IPS DF 4.7 (cell line): ENCODE measurements at regions not wholly inside any gene's neighbourhood (a gene's known extent, or its start where the extent isn't known, plus 50 kb on each side); places are given as distances from the start of the nearest gene placed in this dataset.

Source experiments
- DNase-seq: peaks from one replicate; pipeline ENCODE4 v3.0.0-alpha.2; 2013; ENCODE audit warnings: low spot score; ENCODE audit errors: extremely low read depth

DNA sequence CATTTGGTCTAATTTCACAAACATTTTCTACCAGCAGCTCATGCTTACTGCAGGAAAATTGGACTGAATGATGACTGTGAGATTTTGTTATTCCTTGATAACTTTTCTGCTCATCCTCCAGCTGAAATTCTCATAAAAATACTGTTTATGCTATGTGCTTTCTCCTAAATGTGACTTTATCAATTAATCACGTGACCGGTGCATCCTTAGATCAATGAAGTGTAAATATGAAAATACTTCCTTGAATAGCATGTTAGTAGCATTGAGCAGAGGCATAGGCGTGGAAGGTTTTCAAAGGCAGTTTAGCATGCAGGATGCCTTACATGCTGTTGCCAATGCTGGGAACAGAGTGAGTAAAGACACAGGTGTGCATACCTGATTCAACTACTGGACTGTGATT lies 1002.5 kb downstream of the CBLN2 start:
- DNase-seq, result no peak

DNA sequence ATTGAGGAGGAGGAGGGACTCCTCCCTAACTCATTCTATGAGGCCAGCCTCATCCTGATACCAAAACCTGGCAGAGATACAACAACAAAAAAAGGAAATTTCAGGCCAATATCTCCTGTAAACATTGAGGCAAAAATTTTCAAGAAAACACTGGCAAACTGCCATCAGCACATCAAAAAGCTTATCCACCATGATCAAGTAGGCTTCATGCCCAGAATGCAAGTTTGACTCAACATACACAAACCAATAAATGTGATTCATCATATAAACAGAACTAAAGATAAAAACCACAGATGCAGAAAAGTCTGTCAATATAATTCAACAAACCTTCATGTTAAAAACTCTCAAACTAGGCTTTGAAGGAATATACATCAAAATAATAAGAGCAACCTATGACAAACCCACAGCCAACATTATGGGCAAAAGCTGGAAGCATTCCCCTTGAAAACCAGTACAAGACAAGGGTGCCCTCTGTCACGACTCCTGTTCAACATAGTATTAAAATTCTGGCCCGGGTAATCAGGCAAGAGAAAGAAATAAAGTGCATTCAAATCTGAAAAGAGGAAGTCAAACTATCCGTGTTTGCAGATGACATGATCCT lies 1014.3 kb downstream of the CBLN2 start:
- no peak for DNase-seq

DNA sequence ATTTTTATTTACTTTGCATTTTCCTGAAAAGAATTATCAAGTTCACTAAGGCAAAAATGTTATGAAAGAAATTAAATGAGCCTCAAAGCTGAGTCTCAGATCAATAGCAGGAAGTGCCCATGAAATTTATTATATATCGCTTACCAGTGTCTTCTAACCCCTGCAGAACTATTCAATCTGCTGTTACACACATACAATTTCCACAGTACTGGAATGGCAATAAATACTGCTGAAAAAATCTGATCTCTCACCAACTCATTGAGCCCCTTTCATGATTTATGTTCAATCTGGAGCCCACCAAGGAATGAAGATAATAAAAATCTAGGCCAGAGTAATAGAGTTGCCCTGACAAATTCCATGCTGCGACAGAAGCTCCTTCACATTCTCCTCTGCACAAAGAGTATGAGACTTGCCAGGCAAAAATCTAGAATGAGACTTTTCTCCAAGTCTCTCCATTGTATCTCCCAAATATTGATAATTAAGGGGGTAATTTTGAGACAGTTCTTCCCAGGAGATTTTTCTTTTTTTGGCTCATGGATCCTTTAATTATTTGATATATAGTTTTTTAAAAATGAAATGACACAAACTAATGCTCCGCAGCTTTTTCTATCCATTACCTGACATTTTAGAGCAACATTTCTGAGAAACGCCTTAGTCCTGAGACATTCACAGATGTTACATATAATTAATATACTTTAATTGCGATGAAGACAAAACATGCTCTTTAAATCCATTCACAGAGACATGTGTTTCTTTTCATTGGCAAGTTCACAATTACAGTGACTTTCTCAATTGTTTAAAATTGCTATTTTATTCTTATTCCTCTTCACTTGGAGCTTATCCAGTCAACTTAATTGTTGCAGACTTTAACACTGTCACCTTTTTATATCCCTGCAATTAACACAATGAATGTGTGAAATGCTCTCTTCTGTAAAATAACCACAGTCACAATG lies 1020.4 kb downstream of the CBLN2 start:
- no peak for DNase-seq

DNA sequence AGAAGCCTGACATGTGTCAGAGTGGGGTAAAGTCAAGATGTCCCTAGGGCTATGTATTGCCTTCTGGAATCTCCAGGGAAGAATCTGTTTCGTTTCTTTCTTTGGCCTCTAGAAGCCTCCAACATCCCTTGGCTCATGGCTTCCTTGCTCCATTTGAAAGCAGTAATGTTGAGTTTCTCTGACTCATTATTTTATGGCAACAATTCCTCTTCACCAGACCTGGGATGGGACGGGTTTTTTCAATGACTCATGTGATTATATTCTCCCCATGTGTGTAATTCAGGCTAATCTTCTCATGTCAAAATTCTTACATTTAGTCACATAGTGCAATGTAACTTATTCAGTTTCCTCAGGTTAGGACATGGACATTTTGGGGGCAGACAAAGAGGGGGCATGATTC lies 1038.6 kb downstream of the CBLN2 start:
- no peak for DNase-seq

DNA sequence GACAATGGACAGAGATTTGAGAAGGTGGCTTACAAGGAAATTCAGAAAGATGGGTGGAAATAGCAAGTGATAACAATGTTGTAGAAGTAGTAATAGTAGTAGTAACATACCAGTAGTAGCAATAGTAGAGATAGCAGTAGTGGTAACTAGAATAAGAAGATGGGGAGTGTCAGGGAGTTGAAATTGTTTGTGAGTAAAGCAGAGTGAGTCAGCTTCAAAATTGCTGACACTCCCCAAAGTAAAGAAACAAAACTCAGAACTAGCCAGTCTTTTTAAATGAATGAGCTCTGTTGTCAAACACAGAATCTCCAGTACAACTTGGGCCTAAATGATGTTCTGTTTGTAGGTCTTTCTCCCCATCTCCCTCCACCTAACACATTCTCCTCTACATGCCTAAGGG lies 1040.9 kb downstream of the CBLN2 start:
- DNase-seq, result no peak

DNA sequence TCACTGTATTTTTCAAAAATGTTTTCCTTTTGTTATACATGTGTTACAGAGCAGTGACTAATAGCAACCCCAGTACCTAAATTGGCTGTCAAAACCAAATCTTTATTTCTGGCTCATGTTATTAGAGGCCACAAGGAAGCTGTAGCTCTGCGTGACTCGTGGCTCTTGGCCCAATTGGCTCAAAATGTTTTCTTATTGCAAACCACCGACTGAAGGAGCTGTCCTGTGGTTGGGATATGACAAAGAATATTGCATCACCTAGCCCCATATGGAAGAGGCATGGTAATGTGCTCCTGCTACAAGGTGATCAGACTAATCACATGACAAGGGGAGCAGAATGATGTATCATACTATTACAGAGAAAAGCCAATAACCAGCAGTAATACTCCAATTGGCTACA lies 1058.5 kb downstream of the CBLN2 start:
- DNase-seq, result no peak

DNA sequence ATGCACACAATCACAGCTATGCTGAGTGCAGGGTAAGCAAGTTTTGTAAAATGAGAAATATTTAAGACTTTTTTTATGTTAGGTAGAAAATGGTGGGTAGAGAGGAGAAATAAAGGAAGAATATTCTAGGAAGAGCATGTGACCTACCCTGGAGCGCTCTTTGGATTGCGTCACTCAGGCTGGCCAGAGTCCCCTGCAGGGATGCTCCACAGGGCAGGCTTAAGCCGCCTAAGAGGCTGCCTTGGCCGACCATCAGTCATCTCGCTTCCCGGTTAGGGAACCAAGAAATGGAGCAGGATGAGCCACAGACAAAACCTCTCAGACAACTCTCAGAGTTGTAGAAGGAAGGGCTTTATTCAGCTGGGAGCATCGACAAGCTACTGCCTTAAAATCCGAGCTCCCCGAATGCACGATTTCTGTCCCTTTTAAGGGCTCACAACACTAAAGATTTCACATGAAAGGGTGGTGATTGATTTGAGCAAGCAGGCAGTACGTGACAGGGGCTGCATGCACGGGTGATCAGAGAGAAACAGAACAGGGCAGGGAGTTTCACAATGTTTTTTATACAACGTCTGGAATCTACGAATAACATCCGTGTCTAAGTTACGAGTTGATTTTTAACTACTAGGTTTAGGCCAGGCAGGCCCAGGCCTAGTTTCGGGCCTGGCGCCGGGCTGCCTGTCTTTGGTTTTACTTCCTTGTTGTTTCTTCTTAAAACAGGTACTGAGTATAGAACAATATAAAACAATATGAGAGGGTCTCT lies 1072.0 kb downstream of the CBLN2 start:
- DNase-seq, result no peak

DNA sequence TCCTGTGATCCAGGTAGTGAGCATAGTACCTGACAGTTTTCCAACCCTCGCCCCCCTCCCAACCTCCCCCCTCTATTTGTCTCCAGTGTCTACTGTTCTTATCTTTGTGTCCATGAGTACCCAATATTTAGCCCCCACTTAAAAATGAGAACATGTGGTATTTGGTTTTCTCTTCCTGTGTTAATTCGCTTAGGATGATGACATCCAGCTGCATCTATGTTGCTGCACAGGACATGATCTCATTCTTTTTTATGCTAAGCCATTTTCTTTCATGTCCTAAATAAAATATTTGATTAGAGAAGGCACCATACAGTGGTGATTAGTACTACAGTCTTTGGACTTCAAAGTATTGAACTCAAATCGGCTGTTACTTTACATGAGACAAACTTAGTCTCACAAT lies 1087.9 kb downstream of the CBLN2 start:
- no peak for DNase-seq

DNA sequence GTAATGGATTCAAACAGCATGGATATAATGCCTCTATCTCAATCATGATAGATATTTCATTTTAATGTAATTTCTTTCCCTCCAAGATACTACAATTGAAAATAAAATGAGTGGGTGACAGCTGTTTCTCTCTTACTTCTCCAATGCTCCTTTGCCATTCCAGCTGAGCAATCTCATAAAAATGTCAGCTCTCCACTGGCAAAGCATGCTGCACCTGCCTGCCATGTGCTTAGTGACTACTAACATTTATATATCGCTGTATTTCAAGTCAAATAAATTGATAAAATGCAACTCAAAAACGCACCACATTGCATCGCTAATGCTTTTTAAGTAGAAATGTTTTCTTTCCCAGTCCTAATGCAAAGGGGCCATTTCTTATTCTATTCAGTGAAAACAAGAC lies 1093.9 kb downstream of the CBLN2 start:
- no peak for DNase-seq

DNA sequence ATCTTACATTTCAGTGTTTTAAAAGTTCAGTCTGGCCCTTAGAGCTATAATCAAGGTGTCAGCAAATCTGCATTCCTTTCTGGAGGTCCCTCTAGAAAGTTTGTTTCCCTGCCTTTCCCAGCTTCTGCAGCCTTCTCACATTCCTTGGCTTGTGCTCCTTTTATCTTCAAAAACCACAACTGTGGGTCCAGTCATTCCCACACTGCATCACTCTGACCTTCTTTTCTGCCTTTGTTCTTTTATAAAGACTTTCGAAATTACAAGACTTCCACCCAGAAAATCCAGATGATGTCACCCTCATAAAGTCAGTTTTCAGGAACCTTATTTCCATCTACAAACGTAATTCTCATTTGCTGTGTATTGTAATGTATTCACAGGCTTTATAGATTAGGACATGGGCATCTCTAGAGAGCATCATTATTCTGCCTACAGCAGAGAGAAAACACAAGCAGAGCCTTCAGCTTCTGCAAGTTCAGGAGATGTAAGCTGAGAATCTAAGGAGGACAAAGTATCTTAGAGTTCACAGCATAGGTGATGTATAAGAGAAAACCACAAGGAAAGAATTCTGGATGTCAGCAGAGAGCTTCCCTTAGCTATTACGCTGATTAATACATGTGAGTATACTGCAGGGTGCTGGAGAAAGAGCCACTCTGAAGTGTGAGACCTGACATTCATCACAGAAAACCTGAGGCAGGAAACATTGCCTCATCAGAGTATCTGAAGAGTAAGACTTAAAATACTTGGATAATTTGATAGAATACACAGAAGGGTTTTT lies 1100.2 kb downstream of the CBLN2 start:
- DNase-seq, result no peak

DNA sequence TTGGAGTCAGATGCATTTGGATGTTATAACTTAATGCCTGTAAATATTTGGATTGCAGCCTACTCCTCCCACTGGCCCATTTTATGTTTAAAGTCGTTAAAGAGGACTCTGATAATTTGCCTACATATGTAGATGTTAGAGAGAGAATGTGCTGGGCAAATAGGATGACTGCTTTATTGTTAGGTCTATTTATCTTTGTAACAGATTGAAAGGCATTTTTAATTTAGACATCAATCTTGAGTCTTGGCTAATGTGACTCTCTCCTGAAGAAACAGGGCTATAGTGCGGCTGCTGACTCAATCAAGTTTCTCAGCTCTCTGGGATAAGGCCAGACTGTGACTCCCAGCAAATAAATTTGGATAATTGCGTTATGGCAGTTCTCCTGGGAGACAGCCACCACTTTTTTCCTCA lies 1101.4 kb downstream of the CBLN2 start:
- DNase-seq, result no peak

DNA sequence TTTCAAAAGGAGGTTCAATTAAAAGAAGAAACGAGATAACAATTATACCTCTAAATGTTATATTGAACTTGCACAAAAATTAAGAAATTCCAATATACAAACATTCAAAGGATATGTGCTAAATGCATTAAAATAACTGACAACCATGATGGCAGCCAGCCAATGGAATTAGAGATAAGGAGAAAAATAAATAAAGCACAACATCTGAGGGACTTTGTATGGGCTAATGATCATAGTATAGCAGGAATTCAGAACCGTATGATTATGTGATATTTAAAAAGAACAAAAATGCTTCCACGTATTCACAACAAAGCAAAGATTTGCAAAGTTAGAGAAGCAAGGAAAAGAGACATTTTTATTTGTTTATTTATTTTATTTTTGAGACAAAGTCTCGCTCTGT lies 1103.0 kb downstream of the CBLN2 start:
- DNase-seq, result no peak

DNA sequence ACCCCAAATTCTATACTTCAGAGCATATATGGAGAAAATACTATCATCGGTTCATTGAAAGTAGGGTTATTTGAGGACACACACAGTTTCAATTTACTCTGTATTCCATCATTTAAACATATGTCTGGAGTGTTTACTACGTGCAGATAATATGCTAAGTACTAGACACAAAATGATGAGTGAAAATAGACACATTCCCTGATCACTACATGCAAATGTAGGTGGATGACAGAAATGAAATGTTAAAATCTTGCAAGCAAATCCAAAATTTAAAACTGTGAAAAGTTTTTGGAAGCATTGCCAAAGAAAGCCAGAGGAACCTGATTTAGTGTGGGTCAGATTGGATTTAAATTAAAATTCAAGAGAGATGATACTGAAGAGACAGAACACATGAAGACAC lies 1106.6 kb downstream of the CBLN2 start:
- DNase-seq, result no peak

DNA sequence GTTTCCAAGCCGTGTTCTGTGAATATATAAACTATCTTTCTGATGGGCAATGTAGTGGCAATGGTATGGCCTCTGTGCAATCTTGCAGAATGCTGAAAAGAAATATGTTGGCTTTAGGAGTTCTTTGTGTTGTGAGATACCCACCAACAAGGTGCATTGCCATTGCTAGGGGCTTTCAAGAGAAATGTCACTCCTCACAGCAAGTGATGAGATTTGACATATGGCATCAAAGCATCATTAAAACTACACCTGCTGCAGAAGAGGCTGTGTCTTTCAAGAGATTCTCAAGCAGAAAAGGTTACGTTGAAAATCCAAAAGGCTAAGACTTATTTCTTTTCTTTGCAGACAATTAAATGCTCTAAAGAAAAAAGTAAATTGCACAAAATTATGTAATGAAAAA lies 1110.8 kb downstream of the CBLN2 start:
- DNase-seq, result no peak

DNA sequence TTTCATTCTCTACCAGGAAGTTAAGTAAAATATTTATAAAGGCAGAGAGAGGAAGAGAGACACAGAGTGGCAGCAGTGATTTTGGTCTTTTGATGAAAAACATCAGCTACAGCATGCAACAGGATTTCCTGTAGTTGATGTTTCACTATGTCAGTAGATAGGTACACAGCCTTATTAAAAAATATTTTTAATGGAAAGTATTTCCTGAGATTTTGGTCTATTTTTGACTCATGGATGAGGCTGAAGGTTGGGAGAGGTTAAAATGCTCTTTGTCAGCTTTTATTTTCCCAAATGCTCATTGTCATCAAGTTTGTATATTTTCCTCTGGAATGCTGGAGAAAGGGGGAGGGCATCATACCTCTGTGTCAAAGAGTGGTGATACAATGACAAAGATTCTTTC lies 1112.5 kb downstream of the CBLN2 start:
- no peak for DNase-seq

DNA sequence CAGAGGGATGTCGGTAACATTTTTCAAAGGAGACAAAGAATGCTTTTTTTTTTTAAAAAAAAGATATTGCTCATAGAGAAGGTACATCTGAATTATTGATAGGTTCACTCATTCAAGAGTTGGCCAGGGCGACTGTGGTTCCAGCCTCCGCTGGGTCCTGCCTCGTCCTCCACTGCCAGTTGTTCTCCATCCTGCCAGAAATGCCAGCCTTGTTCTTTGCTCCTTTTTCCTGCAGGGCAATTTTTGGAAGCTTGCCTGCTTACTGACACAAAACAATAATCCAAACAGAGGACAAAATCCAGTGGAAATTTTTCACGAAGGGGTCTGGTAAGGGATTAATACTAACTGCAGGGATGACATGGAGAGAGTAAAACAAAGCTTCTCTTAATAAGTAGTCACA lies 1113.0 kb downstream of the CBLN2 start:
- no peak for DNase-seq

DNA sequence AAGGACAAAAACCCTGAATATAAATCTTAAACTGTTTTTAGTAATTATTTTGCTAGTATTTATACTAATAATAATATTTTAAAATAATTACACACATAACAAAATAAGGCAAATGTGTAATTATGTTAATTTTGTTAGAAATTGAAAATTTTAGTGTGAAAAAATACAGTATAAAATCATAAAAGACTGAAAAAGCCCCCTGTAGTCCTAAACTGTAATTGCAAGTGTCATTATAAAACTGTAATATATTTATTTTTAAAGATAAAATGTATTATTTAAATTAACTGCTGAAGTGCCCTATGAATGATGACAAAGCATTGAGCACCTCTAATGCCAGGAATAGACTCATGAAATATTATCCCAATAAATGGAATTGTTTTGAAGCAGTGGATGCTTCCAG lies 1117.7 kb downstream of the CBLN2 start:
- no peak for DNase-seq

DNA sequence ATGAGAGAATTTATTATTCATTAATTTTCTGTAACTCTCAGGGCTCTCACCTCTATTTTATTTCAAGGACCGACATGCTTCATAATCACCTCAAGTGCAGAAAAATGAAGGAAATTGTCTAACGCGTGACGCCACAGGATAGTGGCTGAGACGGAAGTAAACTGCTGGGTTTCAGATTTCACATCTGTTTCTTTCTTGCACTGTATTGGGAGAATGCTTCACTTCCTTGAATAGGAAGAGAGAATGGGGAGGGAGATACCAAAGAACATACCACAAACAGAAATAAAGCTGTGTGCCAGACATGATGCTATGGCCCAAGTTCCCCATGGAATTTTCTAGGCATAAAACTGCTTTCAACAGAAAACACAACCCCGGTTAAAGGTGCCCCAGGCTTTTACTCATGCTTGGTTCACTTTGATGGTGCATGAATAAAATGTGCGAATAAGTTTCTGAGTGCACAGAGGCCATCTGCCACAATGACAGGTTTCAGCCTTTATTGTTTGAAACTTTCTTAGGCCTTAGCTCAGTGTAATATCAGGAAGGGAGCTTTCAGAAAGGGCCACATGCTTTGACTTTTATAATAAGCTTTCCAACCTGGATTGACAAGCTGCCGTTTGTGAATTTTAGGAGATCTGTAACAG lies 1116.4 kb downstream of the SOCS6 start:
- DNase-seq, result no peak

DNA sequence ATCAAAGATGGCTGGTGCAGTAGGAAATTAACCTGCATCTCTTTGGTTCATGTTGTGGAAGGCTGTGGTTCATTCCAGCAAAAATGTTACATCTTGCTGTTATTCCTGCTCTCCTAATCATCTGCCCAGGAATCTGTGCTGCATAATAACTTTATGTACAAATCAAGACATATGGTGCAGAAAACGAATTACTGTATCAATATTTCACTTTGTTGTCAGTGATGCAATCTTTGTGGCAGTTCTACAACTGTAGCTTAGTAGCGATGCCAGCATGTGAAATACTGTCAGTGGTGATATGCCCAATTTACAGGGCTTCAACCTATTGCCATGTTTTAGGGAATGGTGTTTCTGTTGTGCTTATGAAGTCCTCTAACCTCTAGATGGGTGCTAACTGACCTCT lies 1114.7 kb downstream of the SOCS6 start:
- no peak for DNase-seq

DNA sequence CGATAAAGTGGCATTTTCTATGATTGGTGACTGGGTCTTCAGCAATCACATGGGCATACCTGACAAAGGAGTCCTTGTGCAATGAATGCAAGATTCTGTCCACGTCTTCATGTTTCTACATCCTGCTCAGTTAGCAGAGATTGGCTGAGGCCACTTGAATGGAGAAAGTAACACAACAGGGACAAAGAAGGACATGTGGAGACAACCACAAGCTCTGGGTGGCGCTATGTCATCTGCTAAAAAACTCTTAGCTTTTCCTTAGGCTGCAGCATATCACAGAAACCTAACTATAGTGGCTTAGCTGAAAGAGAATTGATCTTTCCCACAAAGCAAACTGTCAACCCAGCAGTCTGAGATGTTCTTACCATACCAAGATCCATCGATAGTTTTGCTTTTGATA lies 1109.7 kb downstream of the SOCS6 start:
- DNase-seq, result no peak

DNA sequence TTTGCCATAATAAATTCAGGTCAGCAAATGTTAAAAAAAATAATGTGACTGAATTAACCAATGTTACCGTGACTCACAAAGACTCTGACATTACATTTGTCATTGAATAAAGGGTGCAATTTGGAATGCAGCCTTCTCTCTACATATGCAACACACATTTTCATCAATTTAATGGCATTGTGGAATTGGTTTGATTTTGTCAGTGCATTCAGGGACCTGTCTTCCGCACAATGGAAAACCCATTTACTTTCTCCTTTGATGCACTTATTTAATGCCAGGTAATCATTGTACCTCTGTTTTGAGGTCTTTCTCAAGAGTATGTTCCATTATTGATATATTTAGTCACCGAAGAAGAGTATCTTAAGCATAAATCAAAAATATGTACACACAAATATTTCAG lies 1099.3 kb downstream of the SOCS6 start:
- no peak for DNase-seq
